HG03175 (cell line): ENCODE measurements at regions not wholly inside any gene's neighbourhood (a gene's known extent, or its start where the extent isn't known, plus 50 kb on each side); places are given as distances from the start of the nearest gene placed in this dataset.
"Not testable (repeated sequence)": the region's sequence is repeated elsewhere in the genome, so short reads cannot be mapped to it uniquely, and the experiment has no call there.

Source experiments
- ATAC-seq: cut with Tn5 transposase; IDR thresholded peaks from one replicate; pipeline ENCODE4 v1.9.1; 2021; ENCODE audit warnings: mild to moderate bottlenecking, moderate library complexity; ENCODE audit not compliant: unreplicated experiment

- no peak for ATAC-seq
Observed at GRCh38 chr16:65621640-65622039, 499.8 kb upstream of the CDH11 start.

- no peak for ATAC-seq
Observed at GRCh38 chr16:65619606-65620005, 497.7 kb upstream of the CDH11 start.

DNA sequence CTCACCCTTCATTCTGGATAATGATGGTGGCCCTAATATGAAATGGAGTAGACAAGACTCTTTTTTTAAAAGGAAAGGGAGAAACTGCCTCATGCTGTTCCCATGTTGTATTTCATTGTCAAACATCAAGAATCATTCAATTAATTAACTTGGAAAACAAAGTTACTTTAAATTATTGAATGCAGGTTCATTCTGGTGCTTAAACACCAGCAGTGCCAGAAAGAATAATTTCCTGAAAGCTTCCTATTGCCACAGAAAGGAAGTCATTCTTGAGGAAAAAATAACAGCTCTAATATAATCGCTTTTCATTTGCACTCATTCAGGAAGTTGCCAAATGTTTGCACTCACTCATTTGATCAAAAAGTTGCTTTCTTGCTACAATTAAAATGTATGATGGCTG is 497.1 kb upstream of the CDH11 start:
- no peak for ATAC-seq

DNA sequence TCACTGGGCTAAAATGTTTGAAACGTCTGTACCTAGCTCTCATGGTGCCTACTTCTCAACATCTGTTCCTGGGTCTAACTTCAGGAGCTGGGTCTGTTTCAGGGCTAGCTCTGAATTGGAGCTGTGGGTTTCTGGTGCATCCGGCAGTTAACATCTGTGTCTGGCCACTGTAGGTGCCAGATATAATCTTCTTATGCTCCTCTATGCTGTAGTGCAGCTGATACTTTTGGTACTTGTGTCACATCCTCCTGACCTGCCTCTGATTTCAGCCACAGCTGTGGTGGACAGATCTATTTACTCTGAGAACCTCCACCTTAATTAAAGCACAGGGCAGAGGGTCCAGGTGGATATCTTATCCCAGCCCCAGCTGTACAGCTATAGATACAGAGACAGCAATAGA is 496.5 kb upstream of the CDH11 start:
- no peak for ATAC-seq

DNA sequence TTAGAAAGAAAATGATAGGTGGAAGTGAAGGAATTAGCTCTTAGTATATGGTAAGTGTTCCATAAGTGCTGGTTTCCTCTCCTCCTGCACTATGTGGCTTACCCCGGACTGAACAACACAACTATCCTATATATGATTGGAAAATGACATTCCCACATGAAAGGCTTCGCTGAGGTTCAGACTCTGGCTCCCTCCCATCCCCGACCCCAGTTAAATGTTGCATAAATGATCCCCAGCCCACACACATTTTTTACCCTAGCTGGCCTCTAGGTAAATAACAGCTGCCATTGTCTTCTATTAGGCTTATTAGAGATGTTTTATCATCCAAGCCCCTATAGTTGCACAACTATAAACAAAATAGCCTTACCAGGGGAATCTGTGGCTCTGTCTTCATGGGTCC is 495.6 kb upstream of the CDH11 start:
- ATAC-seq, result no peak

GRCh38 chr16:65608455-65608854 is 486.6 kb upstream of the CDH11 start:
- ATAC-seq, result no peak

DNA sequence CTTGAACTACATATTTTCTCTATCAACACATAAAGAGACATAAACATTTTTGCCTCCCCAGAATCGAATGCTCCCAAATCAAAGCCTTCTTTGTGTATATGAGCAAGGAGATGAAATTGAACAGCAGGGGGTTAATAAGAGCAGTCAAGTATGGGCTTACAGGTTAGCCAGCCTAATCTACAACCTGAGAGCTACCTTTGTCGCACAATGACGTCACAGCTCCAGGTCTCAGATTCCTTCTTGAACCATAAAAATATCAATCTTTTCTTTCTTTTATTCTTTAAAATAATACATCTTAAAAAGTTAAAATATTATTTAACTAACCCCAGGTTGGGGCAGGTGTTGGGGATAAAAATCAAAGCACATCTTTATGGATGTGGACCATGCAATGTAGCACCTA is 482.9 kb upstream of the CDH11 start:
- no peak for ATAC-seq

DNA sequence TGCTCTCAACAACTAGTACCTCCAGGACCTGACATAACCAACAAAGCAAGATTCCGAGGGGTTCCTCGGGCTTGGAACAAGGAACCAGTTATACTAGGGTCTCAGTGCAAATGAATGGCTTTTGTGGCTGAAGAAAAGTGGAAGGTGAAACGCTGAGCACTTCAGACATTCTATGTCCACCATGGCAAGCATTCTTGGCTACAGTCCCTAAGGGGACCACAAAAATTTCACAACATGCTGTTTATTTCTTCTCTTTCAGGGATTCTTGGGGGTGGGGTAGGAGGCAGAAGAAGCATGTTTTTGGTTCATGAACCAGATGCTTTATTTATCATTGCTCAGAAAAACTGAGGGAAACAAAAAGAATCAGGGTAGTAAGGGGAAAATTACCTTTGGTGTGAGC is 479.9 kb upstream of the CDH11 start:
- ATAC-seq, result no peak

- ATAC-seq, result no peak
Observed at GRCh38 chr16:65600629-65601028, 478.8 kb upstream of the CDH11 start.

DNA sequence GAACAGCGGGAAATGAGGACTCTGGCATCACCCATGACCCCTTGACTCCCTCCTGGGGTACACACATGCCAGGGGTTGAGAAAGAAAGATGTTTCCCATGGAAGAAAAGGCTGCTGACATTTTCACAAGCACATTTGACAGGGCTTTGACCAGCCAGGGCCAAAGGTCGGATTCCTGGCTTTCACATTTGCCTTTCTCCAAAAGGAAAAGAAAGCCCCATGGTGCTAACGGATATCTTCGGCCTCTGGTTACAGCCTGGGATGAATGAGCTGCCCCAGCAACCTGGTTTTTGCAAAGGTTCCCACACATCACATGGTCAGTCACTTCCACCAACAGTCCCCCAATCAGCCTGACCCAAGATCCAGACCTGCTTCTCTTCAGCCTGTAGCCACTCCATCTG is 478.2 kb upstream of the CDH11 start:
- no peak for ATAC-seq

- no peak for ATAC-seq
Observed at GRCh38 chr16:65598621-65599020, 476.8 kb upstream of the CDH11 start.

- ATAC-seq, result no peak
Observed at GRCh38 chr16:65583498-65583897, 461.6 kb upstream of the CDH11 start.

GRCh38 chr16:65579050-65579449 is 457.2 kb upstream of the CDH11 start:
- no peak for ATAC-seq

DNA sequence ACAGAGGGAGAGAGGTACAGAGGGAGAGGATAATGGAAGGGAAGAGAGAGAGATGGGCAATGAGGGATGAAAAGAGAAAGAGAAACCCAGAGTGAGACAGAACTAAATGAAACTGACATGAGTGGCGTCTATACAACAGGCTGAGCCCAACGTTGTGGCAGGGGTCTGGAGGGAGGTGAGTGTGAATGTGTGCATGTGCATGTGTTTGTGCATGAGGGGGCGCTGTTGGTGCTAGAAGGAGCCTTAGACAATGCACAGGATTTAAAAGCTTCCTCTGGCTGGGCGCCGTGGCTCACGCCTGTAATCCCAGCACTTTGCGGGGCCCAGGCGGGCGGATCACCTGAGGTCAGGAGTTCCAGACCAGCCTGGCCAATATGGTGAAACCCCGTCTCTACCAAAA is 454.8 kb upstream of the CDH11 start:
- ATAC-seq, result no peak

GRCh38 chr16:65576139-65576538 is 454.3 kb upstream of the CDH11 start:
- no peak for ATAC-seq

DNA sequence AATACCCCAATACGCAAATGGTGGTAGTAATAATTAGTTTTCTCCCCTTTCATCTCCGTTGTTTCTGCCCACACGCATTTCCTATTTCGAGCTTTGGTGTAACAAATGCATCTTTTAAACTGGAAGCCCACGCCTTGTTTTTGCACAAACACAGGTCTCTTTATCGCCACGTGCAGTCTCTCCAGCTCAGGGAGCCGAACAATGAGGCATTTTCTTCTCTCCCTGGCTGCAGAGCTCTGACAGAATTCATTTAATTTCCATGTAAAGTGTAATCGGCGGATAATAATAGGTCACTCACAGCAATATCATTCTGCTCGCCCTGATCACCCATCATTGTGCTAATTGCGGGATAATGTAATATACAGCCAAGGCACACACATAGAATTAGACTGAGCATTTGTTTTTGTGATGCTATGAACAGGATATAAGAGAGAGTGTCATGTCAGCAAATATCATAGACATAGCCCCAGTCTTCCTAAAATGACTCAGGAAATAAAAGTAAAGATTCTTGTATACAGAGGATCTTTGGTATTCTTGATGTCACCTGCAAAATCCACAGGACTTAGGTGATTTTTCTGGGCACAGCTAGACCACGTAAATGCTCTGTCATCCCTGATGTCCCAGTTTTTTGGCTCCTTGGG is 452.6 kb upstream of the CDH11 start:
- ATAC-seq, result no peak

GRCh38 chr16:65572156-65572555 is 450.3 kb upstream of the CDH11 start:
- ATAC-seq, result no peak

GRCh38 chr16:65570261-65570660 is 448.4 kb upstream of the CDH11 start:
- no peak for ATAC-seq

GRCh38 chr16:65559846-65560245 is 438.0 kb upstream of the CDH11 start:
- ATAC-seq, result no peak

DNA sequence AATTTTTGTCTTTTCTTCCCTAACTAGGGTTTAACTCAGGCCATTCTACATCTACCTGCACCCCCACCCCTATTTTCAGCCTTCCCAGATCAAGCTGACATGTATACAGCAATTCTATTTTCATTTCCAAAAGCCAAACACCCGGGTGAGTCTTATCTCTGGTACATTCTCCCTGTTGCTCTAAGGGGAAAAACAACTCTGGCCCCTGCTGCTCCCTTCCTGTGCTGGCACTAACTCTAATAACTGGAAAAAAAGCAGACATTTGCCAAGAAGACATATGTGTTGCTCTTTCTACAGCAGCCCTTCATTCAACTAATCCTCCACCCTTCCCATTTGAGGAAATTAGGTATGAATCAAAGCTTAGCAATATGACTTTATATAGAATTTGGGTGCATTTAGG is 427.8 kb upstream of the CDH11 start:
- ATAC-seq, result not testable (repeated sequence)

GRCh38 chr16:65548470-65548869 is 426.6 kb upstream of the CDH11 start:
- no peak for ATAC-seq

- ATAC-seq, result no peak
Observed at GRCh38 chr16:65547772-65548446, 426.0 kb upstream of the CDH11 start.

DNA sequence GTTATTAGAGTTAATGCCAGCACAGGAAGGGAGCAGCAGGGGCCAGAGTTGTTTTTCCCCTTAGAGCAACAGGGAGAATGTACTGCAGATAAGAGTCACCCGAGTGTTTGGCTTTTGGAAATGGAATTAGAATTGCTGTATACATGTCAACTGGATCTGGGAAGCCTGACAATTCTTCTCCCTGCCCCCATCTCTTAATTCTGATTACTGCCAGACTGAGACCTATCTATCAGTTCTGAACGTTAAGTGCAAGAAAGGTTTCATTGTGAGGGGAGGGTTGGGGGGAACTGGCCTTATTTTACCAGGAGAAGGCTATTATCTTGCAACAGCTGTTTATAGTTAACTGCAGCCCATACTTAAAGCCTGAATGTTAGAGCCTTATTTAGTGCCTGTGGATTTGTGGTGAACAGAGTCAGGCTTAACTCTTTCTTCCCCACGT is 424.5 kb upstream of the CDH11 start:
- ATAC-seq, result no peak
